ENCODE measurements at regions not wholly inside any gene's neighbourhood (a gene's known extent, or its start where the extent isn't known, plus 50 kb on each side); places are given as distances from the start of the nearest gene placed in this dataset.

- DNase-seq: no peak
- Histone ChIP-seq H3K36me3 (no peaks in the 10 kb centered on the region), H3K9me3 (peaks cover 12% of the 10 kb centered on the region), H3K27me3 (no peaks in the 10 kb centered on the region), H3K4me1 (no peaks in the 10 kb centered on the region), H3K4me3 (no peak overlapping the region), H3K27ac (no peak overlapping the region)
- intact Hi-C loops (cut with DNase I): no loop called here
- TF ChIP-seq CTCF (IDR thresholded peaks at IDR 0.05): no peak
- ATAC-seq: no peak
These were observed 233.9 kb downstream of the RAB28 start for GRCh38 chr4:13250263-13250662.

- peaks cover 13% of the 10 kb centered on the region for H3K9me3 ChIP-seq
- no peaks in the 10 kb centered on the region for H3K27me3 ChIP-seq
- ATAC-seq: no peak
- no peak overlapping the region for H3K4me3 ChIP-seq
- no peaks in the 10 kb centered on the region for H3K36me3 ChIP-seq
- no peak overlapping the region for H3K27ac ChIP-seq
- DNase-seq: no peak
- no peak for TF ChIP-seq CTCF (IDR thresholded peaks at IDR 0.05)
- intact Hi-C loops (cut with DNase I): no loop called here
- no peaks in the 10 kb centered on the region for H3K4me1 ChIP-seq
These were observed 235.4 kb downstream of the RAB28 start for GRCh38 chr4:13248621-13249298.

- Histone ChIP-seq H3K4me3 (no peak overlapping the region), H3K9me3 (peaks cover 13% of the 10 kb centered on the region), H3K36me3 (no peaks in the 10 kb centered on the region), H3K4me1 (no peaks in the 10 kb centered on the region), H3K27me3 (no peaks in the 10 kb centered on the region), H3K27ac (no peak overlapping the region)
- no peak for TF ChIP-seq CTCF (IDR thresholded peaks at IDR 0.05)
- ATAC-seq (no peak), DNase-seq (no peak)
- intact Hi-C loops (cut with DNase I): no loop called here
These were observed 238.0 kb downstream of the RAB28 start for GRCh38 chr4:13246107-13246506.

- H3K36me3 ChIP-seq: no peaks in the 10 kb centered on the region
- DNase-seq (no peak), ATAC-seq (no peak)
- H3K27ac ChIP-seq: no peak overlapping the region
- no peaks in the 10 kb centered on the region for H3K27me3 ChIP-seq
- no peak overlapping the region for H3K4me3 ChIP-seq
- peaks cover 13% of the 10 kb centered on the region for H3K9me3 ChIP-seq
- intact Hi-C loops (cut with DNase I): no loop called here
- TF ChIP-seq CTCF (IDR thresholded peaks at IDR 0.05): no peak
- no peaks in the 10 kb centered on the region for H3K4me1 ChIP-seq
These were observed 239.7 kb downstream of the RAB28 start for GRCh38 chr4:13244444-13244843.

GRCh38 chr4:13243152-13243551, 241.0 kb downstream of the RAB28 start:
- Histone ChIP-seq H3K9me3 (peaks cover 13% of the 10 kb centered on the region), H3K27me3 (no peaks in the 10 kb centered on the region), H3K27ac (no peak overlapping the region), H3K36me3 (no peaks in the 10 kb centered on the region), H3K4me3 (no peak overlapping the region), H3K4me1 (no peaks in the 10 kb centered on the region)
- intact Hi-C loops (cut with DNase I): no loop called here
- DNase-seq (no peak), ATAC-seq (no peak)
- no peak for TF ChIP-seq CTCF (IDR thresholded peaks at IDR 0.05)

- no peak for ATAC-seq
- intact Hi-C loops (cut with DNase I): no loop called here
These were observed 244.1 kb downstream of the RAB28 start for GRCh38 chr4:13240066-13240465.

More at GRCh38 chr4:13240066-13240465, 244.1 kb downstream of the RAB28 start:
- no peaks in the 10 kb centered on the region for H3K9me3 ChIP-seq
- H3K4me1 ChIP-seq: no peaks in the 10 kb centered on the region
- H3K36me3 ChIP-seq: no peaks in the 10 kb centered on the region
- no peak overlapping the region for H3K27ac ChIP-seq
- no peak for DNase-seq
- no peaks in the 10 kb centered on the region for H3K27me3 ChIP-seq
- H3K4me3 ChIP-seq: no peak overlapping the region
- no peak for TF ChIP-seq CTCF (IDR thresholded peaks at IDR 0.05)

Data from upper lobe of right lung (tissue), 1 donor.